ENCODE measurements at regions not wholly inside any gene's neighbourhood (a gene's known extent, or its start where the extent isn't known, plus 50 kb on each side); places are given as distances from the start of the nearest gene placed in this dataset.

- no peaks in the 10 kb centered on the region for H3K27me3 ChIP-seq (ENCODE audit: insufficient read depth, low read length)
- DNase-seq (ENCODE audit: low read depth, low spot score) (no peak), ATAC-seq (no peak)
- no peak overlapping the region for H3K4me3 ChIP-seq (replicated peaks in 1 of 2; ENCODE audit: low read depth in 1 of 2, low read length in 2 of 2)
- H3K27ac ChIP-seq (ENCODE audit: low read depth, low read length): no peak overlapping the region
- no peaks in the 10 kb centered on the region for H3K4me1 ChIP-seq (ENCODE audit: control insufficient read depth in 1 of 2, insufficient read depth in 2 of 2, low read length in 2 of 2)
- RAD21 ChIA-PET (ENCODE audit: low non-redundant PET in 1 of 2, low total read pairs in 2 of 2, uncharacterized antibody in 2 of 2, unreplicated experiment in 2 of 2): no interaction called here
- H3K36me3 ChIP-seq (ENCODE audit: control insufficient read depth in 1 of 2, insufficient read depth in 2 of 2, low read length in 2 of 2): no peaks in the 10 kb centered on the region
- no peaks in the 10 kb centered on the region for H3K9me3 ChIP-seq (ENCODE audit: control insufficient read depth in 1 of 2, insufficient read depth in 1 of 2, low read depth in 1 of 2, low read length in 2 of 2)
- POLR2A ChIA-PET: no interaction called here
- H3K79me2 ChIP-seq (ENCODE audit: insufficient read depth, low read length): no peaks in the 10 kb centered on the region
- no peak overlapping the region for H3K9ac ChIP-seq (ENCODE audit: low read length)
- no TSS peak for BruUV-seq (replicated peaks)
- TF ChIP-seq ZNF274 (IDR thresholded peaks at IDR 0.05; ENCODE audit: low read depth, low read length): no peak
- TF ChIP-seq EZH2 (IDR thresholded peaks at IDR 0.05): no peak
- no peak for TF ChIP-seq MAX (IDR thresholded peaks at IDR 0.05)
- no peak for TF ChIP-seq ZFX (IDR thresholded peaks at IDR 0.05)
- TF ChIP-seq EGR1 (IDR thresholded peaks at IDR 0.05; ENCODE audit: low read depth): no peak
- TF ChIP-seq ELF1 (IDR thresholded peaks at IDR 0.05; ENCODE audit: borderline replicate concordance, low read depth): no peak
- TF ChIP-seq ATF3 (IDR thresholded peaks at IDR 0.05): no peak
- TF ChIP-seq CEBPB (IDR thresholded peaks at IDR 0.05; ENCODE audit: low read depth): no peak
- no peak for TF ChIP-seq CBX3 (IDR thresholded peaks at IDR 0.05; ENCODE audit: low read depth)
- no peak for TF ChIP-seq TCF7L2 (IDR thresholded peaks at IDR 0.05; ENCODE audit: borderline replicate concordance, extremely low read depth, insufficient read depth, insufficient read length)
- no peak for TF ChIP-seq SP1 (IDR thresholded peaks at IDR 0.05; ENCODE audit: low read depth)
- no peak for TF ChIP-seq POLR2AphosphoS5 (IDR thresholded peaks at IDR 0.05; ENCODE audit: low read depth, low read length)
- no peak for TF ChIP-seq REST (IDR thresholded peaks at IDR 0.05; ENCODE audit: low read depth)
- no peak for TF ChIP-seq SIN3A (IDR thresholded peaks at IDR 0.05; ENCODE audit: low read depth)
- TF ChIP-seq CTCF (IDR thresholded peaks at IDR 0.05 in 2 of 3, conservative IDR thresholded peaks at IDR 0.05 in 1 of 3; ENCODE audit: borderline replicate concordance in 1 of 3, insufficient read depth in 1 of 3, low read depth in 2 of 3, low read length in 2 of 3): no peak
- intact Hi-C loops (cut with micrococcal nuclease): no loop called here
- no peaks in the 10 kb centered on the region for H4K20me1 ChIP-seq (ENCODE audit: insufficient read depth)
- H3K4me2 ChIP-seq (ENCODE audit: low read length): no peak overlapping the region
- no peak overlapping the region for H2AFZ ChIP-seq (ENCODE audit: low read depth, low read length, poor library complexity, severe bottlenecking)
- no peaks in the 10 kb centered on the region for H3K9me2 ChIP-seq (ENCODE audit: insufficient read depth)
- CTCF ChIA-PET: no interaction called here
Observed at GRCh38 chr3:101970212-101970611, 120.9 kb downstream of the NFKBIZ start.

All from HCT116 (cell line).